SH-SY5Y (cell line): ENCODE measurements at regions not wholly inside any gene's neighbourhood (a gene's known extent, or its start where the extent isn't known, plus 50 kb on each side); places are given as distances from the start of the nearest gene placed in this dataset.

Experiments
- GATA2 ChIP-seq: IDR thresholded peaks from 2 replicates; pipeline ENCODE4 v1.6.1; 2011; ENCODE audit warnings: mild to moderate bottlenecking, low read depth, low read length
- GATA3 ChIP-seq: IDR thresholded peaks from 2 replicates; pipeline ENCODE4 v1.6.1; 2011; ENCODE audit warnings: low read depth, mild to moderate bottlenecking, low read length, moderate library complexity

DNA sequence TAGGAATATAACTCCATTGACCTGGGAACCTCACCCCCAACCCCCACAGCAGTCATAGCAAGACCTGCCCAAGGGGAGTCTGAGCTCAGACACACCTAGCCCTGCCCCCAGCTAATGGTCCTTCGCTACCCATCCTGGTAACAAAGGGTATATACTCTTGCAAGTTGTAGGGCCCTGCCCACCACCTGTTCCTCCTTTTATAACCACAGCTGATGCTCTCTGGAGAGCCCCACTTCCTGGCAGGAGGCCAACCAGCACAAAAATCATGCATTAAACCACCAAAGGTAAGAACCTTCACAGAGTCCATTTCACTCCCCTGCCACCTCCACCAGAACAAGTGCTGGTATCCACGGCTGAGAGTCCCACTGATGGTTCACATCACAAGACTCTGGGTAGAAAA is 1195.3 kb upstream of the SEMA6A start:
- no peak for TF ChIP-seq GATA3
- TF ChIP-seq GATA2, result no peak
